Ishikawa (cell line): ENCODE measurements at regions not wholly inside any gene's neighbourhood (a gene's known extent, or its start where the extent isn't known, plus 50 kb on each side); places are given as distances from the start of the nearest gene placed in this dataset.

Experiments
- CEBPB ChIP-seq: IDR thresholded peaks from 2 replicates; pipeline ENCODE4 v1.6.1; 2012
- CREB1 ChIP-seq: IDR thresholded peaks from 2 replicates; pipeline ENCODE4 v1.6.1; 2012; ENCODE audit warnings: low read depth
- EGR1 ChIP-seq: IDR thresholded peaks from 2 replicates; pipeline ENCODE4 v1.6.1; 2012
- EP300 ChIP-seq: IDR thresholded peaks from 2 replicates; pipeline ENCODE4 v1.6.1; 2012; ENCODE audit warnings: borderline replicate concordance
- FOXM1 ChIP-seq: IDR thresholded peaks from 2 replicates; pipeline ENCODE4 v1.6.1; 2012; ENCODE audit warnings: low read depth, borderline replicate concordance
- NFIC ChIP-seq: IDR thresholded peaks from 2 replicates; pipeline ENCODE4 v1.6.1; 2012
- RAD21 ChIP-seq: IDR thresholded peaks from 2 replicates; pipeline ENCODE4 v1.6.1; 2012; ENCODE audit warnings: low read depth
- TAF1 ChIP-seq: IDR thresholded peaks from 2 replicates; pipeline ENCODE4 v1.6.1; 2012; ENCODE audit warnings: low read depth, mild to moderate bottlenecking
- TCF12 ChIP-seq: IDR thresholded peaks from 2 replicates; pipeline ENCODE4 v1.6.1; 2012; ENCODE audit warnings: low read depth
- TEAD4 ChIP-seq: IDR thresholded peaks from 2 replicates; pipeline ENCODE4 v1.6.1; 2012
- YY1 ChIP-seq: IDR thresholded peaks from 2 replicates; pipeline ENCODE4 v1.6.1; 2012; ENCODE audit warnings: low read depth
- ZBTB7A ChIP-seq: IDR thresholded peaks from 2 replicates; pipeline ENCODE4 v1.6.1; 2012; ENCODE audit warnings: low read depth
- TF ChIP-seq, protein P1 (sequence below): IDR thresholded peaks from 2 replicates; pipeline ENCODE4 v1.6.1; 2012
- TF ChIP-seq, protein P2 (sequence below): IDR thresholded peaks from 2 replicates; pipeline ENCODE4 v1.6.1; 2012
- TF ChIP-seq, protein P3 (sequence below): IDR thresholded peaks from 2 replicates; pipeline ENCODE4 v1.6.1; 2012; ENCODE audit warnings: low read depth, mild to moderate bottlenecking

DNA sequence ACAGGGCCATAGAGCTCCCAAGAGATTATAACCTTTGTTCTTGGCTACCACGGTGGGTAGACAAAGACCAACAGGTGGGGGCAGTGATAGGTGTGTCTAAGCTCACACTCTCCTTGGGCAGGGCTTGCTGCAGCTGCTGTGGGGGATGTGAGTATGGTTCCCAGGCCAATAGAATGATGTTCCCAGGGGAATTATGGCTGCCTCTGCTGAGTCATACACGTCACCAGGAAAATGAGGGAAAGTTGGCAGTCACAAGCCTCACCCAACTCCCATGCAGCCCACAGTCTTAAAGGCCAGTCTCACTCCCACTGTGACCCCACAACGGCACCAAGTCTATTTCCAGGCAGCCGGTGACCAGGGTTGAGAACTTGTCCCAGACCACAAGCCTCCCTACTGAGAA lies 453.4 kb upstream of the PODXL start:
- TF ChIP-seq EGR1, result no peak
- no peak for TF ChIP-seq NFIC
- no peak for TF ChIP-seq TEAD4
- TF ChIP-seq RAD21, result no peak
- no peak for TF ChIP-seq CREB1
- TF ChIP-seq, protein P1, sequence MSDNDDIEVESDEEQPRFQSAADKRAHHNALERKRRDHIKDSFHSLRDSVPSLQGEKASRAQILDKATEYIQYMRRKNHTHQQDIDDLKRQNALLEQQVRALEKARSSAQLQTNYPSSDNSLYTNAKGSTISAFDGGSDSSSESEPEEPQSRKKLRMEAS, result no peak
- no peak for TF ChIP-seq TAF1
- no peak for TF ChIP-seq YY1
- no peak for TF ChIP-seq TCF12
- no peak for TF ChIP-seq EP300
- TF ChIP-seq, protein P2, sequence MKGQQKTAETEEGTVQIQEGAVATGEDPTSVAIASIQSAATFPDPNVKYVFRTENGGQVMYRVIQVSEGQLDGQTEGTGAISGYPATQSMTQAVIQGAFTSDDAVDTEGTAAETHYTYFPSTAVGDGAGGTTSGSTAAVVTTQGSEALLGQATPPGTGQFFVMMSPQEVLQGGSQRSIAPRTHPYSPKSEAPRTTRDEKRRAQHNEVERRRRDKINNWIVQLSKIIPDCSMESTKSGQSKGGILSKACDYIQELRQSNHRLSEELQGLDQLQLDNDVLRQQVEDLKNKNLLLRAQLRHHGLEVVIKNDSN, result no peak

DNA sequence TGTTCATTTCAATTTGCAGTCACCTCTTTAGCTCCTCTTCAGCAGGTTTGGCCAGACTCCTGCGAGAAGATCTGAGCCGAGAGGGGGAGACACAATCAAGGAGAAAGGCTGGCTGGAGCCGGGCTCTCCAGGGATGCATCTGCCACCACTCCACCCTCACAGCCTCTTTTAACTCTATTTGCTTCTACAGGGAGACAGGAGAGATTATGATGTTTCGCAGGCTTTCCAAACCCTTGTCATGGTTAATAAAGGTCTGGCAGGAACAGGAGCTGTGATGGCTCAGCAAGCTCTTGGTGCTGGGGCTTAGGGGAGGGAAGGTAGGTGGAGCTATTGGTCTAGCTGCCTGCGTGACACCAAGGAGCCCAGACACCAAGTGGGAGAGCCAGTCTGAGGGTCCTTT lies 448.1 kb upstream of the PODXL start:
- TF ChIP-seq, protein P1, result no peak
- 0 out of 2 replicates have a peak, but pooled peaks have one; percentile 15 for TF ChIP-seq RAD21

DNA sequence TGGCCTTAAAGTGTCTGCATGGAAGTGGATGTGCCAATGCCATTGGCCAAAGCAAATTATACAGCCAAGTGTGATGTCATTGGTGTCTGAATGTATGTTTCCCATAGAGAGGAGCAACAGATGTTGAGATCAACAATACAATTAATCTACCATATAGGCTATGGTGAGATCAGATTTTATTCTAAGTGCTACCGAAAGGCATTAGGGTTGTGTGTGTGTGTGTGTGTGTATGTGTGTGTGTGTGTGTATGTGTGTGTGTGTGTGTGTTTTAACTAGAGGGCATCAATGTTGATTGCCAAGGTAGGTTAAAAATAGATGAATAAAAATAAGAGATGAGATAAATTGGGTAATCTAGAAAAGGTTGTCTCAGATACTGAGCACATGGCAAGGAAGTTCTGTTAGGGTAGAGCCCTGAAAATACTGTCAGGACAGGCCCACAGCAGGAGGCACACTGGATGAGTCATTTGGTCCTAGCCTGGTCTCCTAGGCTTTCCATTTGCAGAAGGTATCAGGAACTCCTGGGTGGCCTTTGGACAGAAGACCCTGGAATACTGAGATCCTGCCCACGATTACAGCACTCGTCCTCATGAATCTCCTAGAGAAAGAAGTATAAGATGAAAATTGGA lies 446.0 kb upstream of the PODXL start:
- TF ChIP-seq ZBTB7A (no peak), NFIC (no peak)
- TF ChIP-seq, protein P2, result no peak
- TF ChIP-seq, protein P1, result no peak

DNA sequence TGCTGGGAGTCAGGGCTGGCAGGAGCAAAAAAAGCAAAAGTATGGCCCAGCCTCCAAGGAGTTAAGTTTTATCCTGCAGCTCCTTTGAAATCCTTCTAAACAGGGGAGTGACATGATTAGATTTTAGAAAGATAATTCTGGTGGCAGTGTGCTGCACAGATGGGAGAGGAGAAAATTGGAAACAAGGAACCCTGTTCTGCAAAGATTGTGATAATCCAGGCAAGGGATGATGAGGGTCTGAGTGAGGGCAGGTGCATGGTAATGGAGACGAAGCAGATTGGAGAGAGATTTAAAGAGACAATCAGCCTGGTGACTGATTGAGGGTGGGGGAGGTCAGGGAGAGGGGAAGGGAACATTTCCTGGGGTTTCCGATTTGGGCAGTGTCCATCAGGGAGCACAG lies 444.7 kb upstream of the PODXL start:
- TF ChIP-seq EP300 (no peak), TEAD4 (no peak), EGR1 (no peak), TAF1 (no peak)
- TF ChIP-seq, protein P1, result no peak

DNA sequence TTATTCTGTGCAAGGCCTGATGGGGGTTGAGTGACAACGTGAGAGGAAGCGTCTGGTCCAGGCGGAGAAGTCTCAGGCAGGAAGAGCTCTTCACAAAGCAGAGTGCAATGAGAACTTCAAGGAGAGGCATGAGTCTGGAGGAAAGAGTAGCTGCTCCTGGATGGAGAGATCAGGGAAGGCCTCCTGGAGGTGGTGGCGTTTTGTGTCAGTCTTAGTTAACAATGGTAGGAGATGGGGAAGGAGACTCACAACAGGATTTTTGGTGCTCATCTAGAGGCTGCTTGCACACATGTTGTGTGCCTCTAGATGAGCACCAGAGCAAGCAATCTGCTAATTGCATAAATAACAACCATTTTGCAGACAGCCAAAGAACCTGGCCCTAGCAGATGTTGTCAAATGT lies 442.8 kb upstream of the PODXL start:
- no peak for TF ChIP-seq FOXM1
- TF ChIP-seq TCF12, result no peak
- no peak for TF ChIP-seq RAD21
- no peak for TF ChIP-seq YY1
- no peak for TF ChIP-seq EGR1
- TF ChIP-seq CEBPB, result no peak
- TF ChIP-seq, protein P1, result no peak
- no peak for TF ChIP-seq CREB1
- TF ChIP-seq EP300, result no peak

DNA sequence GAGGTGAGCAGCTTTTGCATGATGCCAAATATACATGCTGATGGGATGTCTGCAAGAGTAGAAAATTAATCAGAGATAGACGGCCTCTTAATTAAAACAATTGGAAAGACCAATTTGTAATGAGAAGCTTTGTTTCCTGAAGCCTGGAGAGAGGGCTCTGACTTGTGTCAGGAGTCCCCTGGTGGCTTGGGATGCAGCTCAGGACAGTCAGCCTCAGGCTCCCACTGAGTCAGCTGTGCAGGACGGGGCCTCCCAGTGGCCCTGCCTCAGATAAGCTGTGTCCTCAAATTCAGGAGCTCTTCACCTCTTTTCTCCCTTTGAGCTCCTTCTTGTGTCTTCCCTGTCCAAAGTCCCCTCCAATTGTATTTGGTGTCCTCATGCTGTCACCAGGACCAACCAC lies 438.9 kb upstream of the PODXL start:
- TF ChIP-seq ZBTB7A, result no peak
- TF ChIP-seq CREB1, result no peak
- no peak for TF ChIP-seq CEBPB
- TF ChIP-seq YY1, result no peak
- TF ChIP-seq FOXM1, result no peak
- TF ChIP-seq NFIC, result no peak
- no peak for TF ChIP-seq TCF12
- no peak for TF ChIP-seq RAD21

DNA sequence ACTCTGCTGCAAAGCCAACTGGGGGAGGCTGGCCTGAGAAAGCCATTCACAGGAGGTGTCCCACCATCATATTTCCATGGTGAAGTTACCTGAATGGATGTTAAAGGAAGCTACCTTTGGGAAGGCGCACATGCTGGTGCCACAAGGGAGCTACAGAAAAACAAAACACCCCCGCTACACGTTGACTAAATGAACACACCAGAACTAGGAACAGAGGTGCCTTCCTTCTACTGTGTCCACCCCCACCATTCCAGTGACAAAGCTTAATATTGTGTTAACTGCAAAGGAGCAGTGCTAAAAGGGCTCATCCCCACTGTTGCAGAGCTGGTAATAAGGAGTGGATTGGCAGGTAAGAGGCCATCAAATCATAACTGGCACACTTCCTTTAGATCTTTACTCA lies 420.0 kb upstream of the PODXL start:
- TF ChIP-seq EGR1 (no peak), RAD21 (no peak), FOXM1 (no peak), ZBTB7A (no peak), TCF12 (no peak), EP300 (no peak), CREB1 (no peak), TAF1 (no peak), NFIC (no peak)
- TF ChIP-seq, protein P2, result no peak
- TF ChIP-seq, protein P1, result no peak
- TF ChIP-seq, protein P3, sequence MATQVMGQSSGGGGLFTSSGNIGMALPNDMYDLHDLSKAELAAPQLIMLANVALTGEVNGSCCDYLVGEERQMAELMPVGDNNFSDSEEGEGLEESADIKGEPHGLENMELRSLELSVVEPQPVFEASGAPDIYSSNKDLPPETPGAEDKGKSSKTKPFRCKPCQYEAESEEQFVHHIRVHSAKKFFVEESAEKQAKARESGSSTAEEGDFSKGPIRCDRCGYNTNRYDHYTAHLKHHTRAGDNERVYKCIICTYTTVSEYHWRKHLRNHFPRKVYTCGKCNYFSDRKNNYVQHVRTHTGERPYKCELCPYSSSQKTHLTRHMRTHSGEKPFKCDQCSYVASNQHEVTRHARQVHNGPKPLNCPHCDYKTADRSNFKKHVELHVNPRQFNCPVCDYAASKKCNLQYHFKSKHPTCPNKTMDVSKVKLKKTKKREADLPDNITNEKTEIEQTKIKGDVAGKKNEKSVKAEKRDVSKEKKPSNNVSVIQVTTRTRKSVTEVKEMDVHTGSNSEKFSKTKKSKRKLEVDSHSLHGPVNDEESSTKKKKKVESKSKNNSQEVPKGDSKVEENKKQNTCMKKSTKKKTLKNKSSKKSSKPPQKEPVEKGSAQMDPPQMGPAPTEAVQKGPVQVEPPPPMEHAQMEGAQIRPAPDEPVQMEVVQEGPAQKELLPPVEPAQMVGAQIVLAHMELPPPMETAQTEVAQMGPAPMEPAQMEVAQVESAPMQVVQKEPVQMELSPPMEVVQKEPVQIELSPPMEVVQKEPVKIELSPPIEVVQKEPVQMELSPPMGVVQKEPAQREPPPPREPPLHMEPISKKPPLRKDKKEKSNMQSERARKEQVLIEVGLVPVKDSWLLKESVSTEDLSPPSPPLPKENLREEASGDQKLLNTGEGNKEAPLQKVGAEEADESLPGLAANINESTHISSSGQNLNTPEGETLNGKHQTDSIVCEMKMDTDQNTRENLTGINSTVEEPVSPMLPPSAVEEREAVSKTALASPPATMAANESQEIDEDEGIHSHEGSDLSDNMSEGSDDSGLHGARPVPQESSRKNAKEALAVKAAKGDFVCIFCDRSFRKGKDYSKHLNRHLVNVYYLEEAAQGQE, result no peak
